ENCODE measurements at regions not wholly inside any gene's neighbourhood (a gene's known extent, or its start where the extent isn't known, plus 50 kb on each side); places are given as distances from the start of the nearest gene placed in this dataset.

- DNase-seq: no peak
- H3K4me3 ChIP-seq (ENCODE audit: low read depth, low read length): no peak overlapping the region
- in situ Hi-C loops (cut with HindIII; ENCODE audit: low pct_ligation_motif_present, low sequenced_read_pairs): no loop called here
- TF ChIP-seq CTCF (IDR thresholded peaks at IDR 0.05; ENCODE audit: low read depth, low read length, missing control alignments): no peak
- H3K27ac ChIP-seq: no peak overlapping the region
- no peaks in the 10 kb centered on the region for H3K36me3 ChIP-seq (replicated peaks)
- no peaks in the 10 kb centered on the region for H3K27me3 ChIP-seq (replicated peaks)
Measured at GRCh38 chr2:129720761-129721160, 258.7 kb upstream of the RAB6C start.

GRCh38 chr2:129721236-129721635 lies 258.2 kb upstream of the RAB6C start:
- Histone ChIP-seq H3K4me3 (ENCODE audit: low read depth, low read length) (no peak overlapping the region), H3K36me3 (replicated peaks) (no peaks in the 10 kb centered on the region), H3K27me3 (replicated peaks) (no peaks in the 10 kb centered on the region), H3K27ac (no peak overlapping the region)
- no peak for TF ChIP-seq CTCF (IDR thresholded peaks at IDR 0.05; ENCODE audit: low read depth, low read length, missing control alignments)
- DNase-seq: no peak
- in situ Hi-C loops (cut with HindIII; ENCODE audit: low pct_ligation_motif_present, low sequenced_read_pairs): no loop called here

DNA sequence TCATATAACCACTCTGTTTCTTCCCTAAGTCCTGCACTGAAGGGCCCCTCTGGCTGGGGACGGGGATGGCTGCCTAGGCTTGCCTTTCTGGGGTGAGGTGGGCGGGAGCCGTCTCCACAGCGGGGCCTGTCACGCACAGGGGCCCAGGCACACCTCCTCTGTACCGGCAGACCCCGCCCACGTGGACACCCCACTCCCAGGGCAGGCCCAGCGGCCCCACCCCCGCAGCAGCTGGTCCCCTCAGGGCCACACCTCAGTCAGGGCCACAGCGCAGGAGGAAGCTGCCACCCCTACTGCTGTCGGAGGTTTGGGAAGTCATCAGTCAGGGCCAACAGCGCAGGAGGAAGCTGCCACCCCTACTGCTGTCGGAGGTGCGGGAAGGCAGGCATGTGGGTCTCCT lies 257.6 kb upstream of the RAB6C start:
- no peak for DNase-seq
- TF ChIP-seq CTCF (IDR thresholded peaks at IDR 0.05; ENCODE audit: low read depth, low read length, missing control alignments): no peak
- in situ Hi-C loops (cut with HindIII; ENCODE audit: low pct_ligation_motif_present, low sequenced_read_pairs): no loop called here

GRCh38 chr2:129722306-129723019 lies 257.0 kb upstream of the RAB6C start:
- no peak for DNase-seq
- no peak for TF ChIP-seq CTCF (IDR thresholded peaks at IDR 0.05; ENCODE audit: low read depth, low read length, missing control alignments)
- in situ Hi-C loops (cut with HindIII; ENCODE audit: low pct_ligation_motif_present, low sequenced_read_pairs): no loop called here

More for the DNA sequence above, 257.6 kb upstream of the RAB6C start:
- Histone ChIP-seq H3K27ac (no peak overlapping the region), H3K4me3 (ENCODE audit: low read depth, low read length) (no peak overlapping the region), H3K27me3 (replicated peaks) (no peaks in the 10 kb centered on the region), H3K36me3 (replicated peaks) (no peaks in the 10 kb centered on the region)

DNA sequence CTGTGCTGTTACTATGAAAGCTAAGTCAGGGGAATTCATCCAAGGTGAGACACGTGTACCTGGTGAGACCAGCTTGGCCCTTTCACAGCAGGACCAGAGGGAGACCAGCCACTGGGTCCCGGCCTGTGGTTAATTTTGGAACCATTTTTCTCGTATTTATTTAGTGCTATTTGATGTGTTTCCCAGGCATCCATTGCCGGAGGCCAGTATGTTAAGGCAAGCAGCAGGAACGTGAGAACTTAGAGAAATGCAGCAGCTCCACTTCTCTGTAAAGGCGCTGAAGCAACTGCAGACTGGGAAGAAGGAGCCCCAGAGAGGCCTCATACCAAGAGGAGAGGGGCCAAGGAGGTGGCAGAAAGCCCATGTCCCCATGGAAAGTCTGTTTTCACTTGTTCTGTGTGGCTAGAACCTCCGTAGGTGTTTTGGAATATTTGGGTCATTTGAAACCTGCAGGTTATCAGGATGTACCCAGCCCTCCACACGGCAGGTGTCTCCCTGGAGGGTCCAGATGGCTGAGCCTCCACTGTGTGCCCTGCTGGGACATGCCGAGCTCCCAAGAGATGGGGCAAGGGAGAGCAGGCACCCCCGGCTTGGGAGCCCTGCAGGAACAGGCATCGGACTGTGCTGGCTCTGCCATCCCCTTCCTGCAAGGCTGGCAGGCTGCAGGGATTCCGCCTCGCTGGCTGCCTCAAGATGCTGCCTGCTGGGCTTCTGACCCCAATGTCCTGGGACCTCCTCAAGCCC lies 256.0 kb upstream of the RAB6C start:
- no peaks in the 10 kb centered on the region for H3K27me3 ChIP-seq (replicated peaks)
- TF ChIP-seq CTCF (IDR thresholded peaks at IDR 0.05; ENCODE audit: low read depth, low read length, missing control alignments): no peak
- H3K27ac ChIP-seq: no peak overlapping the region
- no peaks in the 10 kb centered on the region for H3K36me3 ChIP-seq (replicated peaks)
- in situ Hi-C loops (cut with HindIII; ENCODE audit: low pct_ligation_motif_present, low sequenced_read_pairs): no loop called here
- no peak overlapping the region for H3K4me3 ChIP-seq (ENCODE audit: low read depth, low read length)
- no peak for DNase-seq

More at GRCh38 chr2:129722306-129723019, 257.0 kb upstream of the RAB6C start:
- Histone ChIP-seq H3K27me3 (replicated peaks) (no peaks in the 10 kb centered on the region), H3K27ac (no peak overlapping the region), H3K4me3 (ENCODE audit: low read depth, low read length) (no peak overlapping the region), H3K36me3 (replicated peaks) (no peaks in the 10 kb centered on the region)

All from brain microvascular endothelial cell (primary cell).